A673 (cell line): ENCODE measurements at regions not wholly inside any gene's neighbourhood (a gene's known extent, or its start where the extent isn't known, plus 50 kb on each side); places are given as distances from the start of the nearest gene placed in this dataset.

ENCODE experiments used
- BruUV-seq: library from RNA; stranded (reverse); fragments of 400-500 nt; replicated peaks from 2 replicates; lab custom pipeline; 2021; lab: Mats Ljungman, UMichigan
- CTCF ChIA-PET: fragments of 300-600 bp; sonication (Branson Sonifier 250); formaldehyde crosslinking; loops from one replicate; lab custom pipeline; 2022; ENCODE audit warnings: antibody characterized with exemption; lab: Charles Lee
- POLR2A ChIA-PET: fragments of 300-600 bp; sonication (Branson Sonifier 250); formaldehyde crosslinking; loops from one replicate; lab custom pipeline; 2022; ENCODE audit warnings: antibody characterized with exemption; ENCODE audit not compliant: low non-redundant PET; lab: Charles Lee
- DNase-seq: peaks from one replicate; pipeline ENCODE4 v3.0.0-alpha.2; 2015; ENCODE audit warnings: low spot score
- H3K27ac ChIP-seq: fragments of 200-600 bp; sonication (generic); 2 replicates; pipeline ENCODE4 v1.5.1; 2016; ENCODE audit warnings: mixed run types, low read depth, mild to moderate bottlenecking, mixed read lengths, antibody characterized with exemption, low read length; ENCODE audit not compliant: poor library complexity, severe bottlenecking
- H3K27me3 ChIP-seq: fragments of 200-600 bp; sonication (generic); replicated peaks from 2 replicates; pipeline ENCODE4 v1.6.1; 2017; ENCODE audit warnings: mixed run types, low read depth, mild to moderate bottlenecking, mixed read lengths, antibody characterized with exemption, low read length; ENCODE audit not compliant: insufficient read depth, poor library complexity
- H3K36me3 ChIP-seq: fragments of 200-600 bp; sonication (generic); 2 replicates; pipeline ENCODE4 v1.6.1; 2016; ENCODE audit warnings: mixed run types, mild to moderate bottlenecking, mixed read lengths, antibody characterized with exemption, low read length; ENCODE audit not compliant: insufficient read depth, poor library complexity, severe bottlenecking
- H3K4me1 ChIP-seq: fragments of 200-600 bp; sonication (generic); 2 replicates; pipeline ENCODE4 v1.6.1; 2017; ENCODE audit warnings: mixed run types, mild to moderate bottlenecking, mixed read lengths, antibody characterized with exemption, low read length; ENCODE audit not compliant: insufficient read depth, poor library complexity, severe bottlenecking
- H3K4me3 ChIP-seq: fragments of 200-600 bp; sonication (generic); 2 replicates; pipeline ENCODE4 v1.5.1; 2016; ENCODE audit warnings: low read depth, mixed run types, mild to moderate bottlenecking, mixed read lengths, low read length; ENCODE audit not compliant: poor library complexity, severe bottlenecking
- H3K9me3 ChIP-seq: fragments of 200-600 bp; sonication (generic); 2 replicates; pipeline ENCODE4 v1.6.1; 2016; ENCODE audit warnings: mixed run types, low read depth, mild to moderate bottlenecking, mixed read lengths, antibody characterized with exemption, low read length; ENCODE audit not compliant: poor library complexity, severe bottlenecking
- EZH2 ChIP-seq: fragments of 200-600 bp; sonication (generic); IDR thresholded peaks from 2 replicates; pipeline ENCODE4 v1.6.1; 2017; ENCODE audit warnings: borderline replicate concordance, low read depth, mild to moderate bottlenecking, mixed read lengths, antibody characterized with exemption, low read length; ENCODE audit not compliant: poor library complexity, severe bottlenecking
- intact Hi-C: fragments of 100-400 bp; cut with micrococcal nuclease; formaldehyde crosslinking; loops from one replicate; pipeline ENCODE4 v1.10.0; 2022; ENCODE audit not compliant: unreplicated experiment
- TF ChIP-seq, protein P1 (sequence below): fragments of 300-800, 200-600 bp; sonication (generic); conservative IDR thresholded peaks from 2 replicates; pipeline ENCODE4 v1.5.1; 2017; ENCODE audit warnings: low read depth, mild to moderate bottlenecking, antibody characterized with exemption, low read length, moderate library complexity, mixed read lengths

GRCh38 chr5:32903613-32904012 is 192.5 kb downstream of the NPR3 start:
- no peaks in the 10 kb centered on the region for H3K4me1 ChIP-seq
- BruUV-seq: no TSS peak
- POLR2A ChIA-PET: no interaction called here
- H3K36me3 ChIP-seq: no peaks in the 10 kb centered on the region
- no peaks in the 10 kb centered on the region for H3K27me3 ChIP-seq
- CTCF ChIA-PET: no interaction called here
- no peak overlapping the region for H3K27ac ChIP-seq
- intact Hi-C loops: no loop called here
- no peak for TF ChIP-seq EZH2
- TF ChIP-seq, protein P1, sequence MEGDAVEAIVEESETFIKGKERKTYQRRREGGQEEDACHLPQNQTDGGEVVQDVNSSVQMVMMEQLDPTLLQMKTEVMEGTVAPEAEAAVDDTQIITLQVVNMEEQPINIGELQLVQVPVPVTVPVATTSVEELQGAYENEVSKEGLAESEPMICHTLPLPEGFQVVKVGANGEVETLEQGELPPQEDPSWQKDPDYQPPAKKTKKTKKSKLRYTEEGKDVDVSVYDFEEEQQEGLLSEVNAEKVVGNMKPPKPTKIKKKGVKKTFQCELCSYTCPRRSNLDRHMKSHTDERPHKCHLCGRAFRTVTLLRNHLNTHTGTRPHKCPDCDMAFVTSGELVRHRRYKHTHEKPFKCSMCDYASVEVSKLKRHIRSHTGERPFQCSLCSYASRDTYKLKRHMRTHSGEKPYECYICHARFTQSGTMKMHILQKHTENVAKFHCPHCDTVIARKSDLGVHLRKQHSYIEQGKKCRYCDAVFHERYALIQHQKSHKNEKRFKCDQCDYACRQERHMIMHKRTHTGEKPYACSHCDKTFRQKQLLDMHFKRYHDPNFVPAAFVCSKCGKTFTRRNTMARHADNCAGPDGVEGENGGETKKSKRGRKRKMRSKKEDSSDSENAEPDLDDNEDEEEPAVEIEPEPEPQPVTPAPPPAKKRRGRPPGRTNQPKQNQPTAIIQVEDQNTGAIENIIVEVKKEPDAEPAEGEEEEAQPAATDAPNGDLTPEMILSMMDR: no peak
- DNase-seq: no peak
- no peaks in the 10 kb centered on the region for H3K9me3 ChIP-seq
- no peak overlapping the region for H3K4me3 ChIP-seq

GRCh38 chr5:32908641-32909040 is 197.5 kb downstream of the NPR3 start:
- Histone ChIP-seq H3K4me1 (no peaks in the 10 kb centered on the region), H3K9me3 (no peaks in the 10 kb centered on the region), H3K27me3 (no peaks in the 10 kb centered on the region), H3K4me3 (no peak overlapping the region), H3K36me3 (no peaks in the 10 kb centered on the region), H3K27ac (no peak overlapping the region)
- ChIA-PET CTCF (no interaction called here), POLR2A (no interaction called here)
- intact Hi-C loops: no loop called here
- no peak for TF ChIP-seq EZH2
- TF ChIP-seq, protein P1: no peak
- DNase-seq: no peak
- no TSS peak for BruUV-seq

DNA sequence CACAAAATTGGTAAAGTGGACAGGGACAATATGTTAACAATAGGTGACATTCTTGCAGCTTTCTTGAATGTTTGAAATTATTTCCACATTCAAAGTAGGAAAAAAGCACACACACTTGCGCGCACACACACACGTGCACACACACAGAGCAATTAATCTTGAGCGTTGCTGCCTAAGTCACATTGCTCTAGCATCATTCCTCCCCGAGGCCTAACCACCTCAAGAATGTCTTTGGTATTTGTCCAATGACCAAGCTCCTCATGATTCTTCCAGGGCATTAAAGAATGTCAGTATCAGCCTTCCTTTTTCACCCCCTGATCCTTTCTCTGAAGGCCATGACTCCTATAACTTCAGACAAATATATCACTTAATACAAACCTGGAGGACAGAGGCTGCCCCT is 198.1 kb downstream of the NPR3 start:
- intact Hi-C loops: no loop called here
- ChIA-PET POLR2A (no interaction called here), CTCF (no interaction called here)

More for the DNA sequence above, 198.1 kb downstream of the NPR3 start:
- Histone ChIP-seq H3K4me3 (no peak overlapping the region), H3K27ac (no peak overlapping the region), H3K36me3 (no peaks in the 10 kb centered on the region), H3K27me3 (no peaks in the 10 kb centered on the region), H3K9me3 (no peaks in the 10 kb centered on the region), H3K4me1 (no peaks in the 10 kb centered on the region)
- no peak for TF ChIP-seq EZH2
- TF ChIP-seq, protein P1: no peak
- no TSS peak for BruUV-seq
- no peak for DNase-seq
